Caco-2 (cell line): ENCODE measurements at regions not wholly inside any gene's neighbourhood (a gene's known extent, or its start where the extent isn't known, plus 50 kb on each side); places are given as distances from the start of the nearest gene placed in this dataset.

ENCODE experiments used
- BruUV-seq: library from RNA; stranded (reverse); fragments of 400-500 nt; replicated peaks from 2 replicates; lab custom pipeline; 2021; lab: Mats Ljungman, UMichigan
- CTCF ChIA-PET: fragments of 300-600 bp; sonication (Branson Sonifier 250); formaldehyde crosslinking; loops from one replicate; lab custom pipeline; 2022; ENCODE audit warnings: antibody characterized with exemption; lab: Charles Lee
- POLR2A ChIA-PET: fragments of 300-600 bp; sonication (Branson Sonifier 250); formaldehyde crosslinking; loops from one replicate; lab custom pipeline; 2022; ENCODE audit warnings: antibody characterized with exemption; lab: Charles Lee
- DNase-seq, 2 experiments: peaks; one replicate each; pipeline versions ENCODE4 v3.0.0 to v3.0.0-alpha.2; 2020 to 2022
- H3K27me3 ChIP-seq: replicated peaks from 2 replicates; pipeline ENCODE4 v1.6.0; 2011; ENCODE audit warnings: low read length; ENCODE audit not compliant: control insufficient read depth, insufficient read depth
- H3K36me3 ChIP-seq: 2 replicates; pipeline ENCODE4 v1.5.1; 2011; ENCODE audit warnings: low read length; ENCODE audit not compliant: control insufficient read depth, insufficient read depth
- H3K4me1 ChIP-seq: fragments of 250-450 bp; sonication (Bioruptor Pico); 2 replicates; pipeline ENCODE4 v1.5.1; 2020; ENCODE audit warnings: mild to moderate bottlenecking
- H3K4me3 ChIP-seq: 2 replicates; pipeline ENCODE4 v1.5.1; 2011; ENCODE audit warnings: low read depth, mild to moderate bottlenecking, control low read depth, low read length
- H3K9me3 ChIP-seq: fragments of 250-450 bp; sonication (Bioruptor Pico); 2 replicates; pipeline ENCODE4 v1.5.1; 2020; ENCODE audit warnings: mild to moderate bottlenecking, moderate library complexity
- H3K27ac Mint-ChIP-seq: one replicate; pipeline ENCODE4 v1.8.0; 2022; ENCODE audit warnings: mixed read lengths; ENCODE audit not compliant: unreplicated experiment
- H3K27me3 Mint-ChIP-seq: one replicate; pipeline ENCODE4 v1.8.0; 2022; ENCODE audit warnings: mixed read lengths; ENCODE audit not compliant: insufficient read depth, unreplicated experiment
- H3K36me3 Mint-ChIP-seq: one replicate; pipeline ENCODE4 v1.8.0; 2022; ENCODE audit warnings: mild to moderate bottlenecking, mixed read lengths; ENCODE audit not compliant: insufficient read depth, unreplicated experiment
- H3K4me1 Mint-ChIP-seq: one replicate; pipeline ENCODE4 v1.8.0; 2022; ENCODE audit warnings: low read depth, mixed read lengths; ENCODE audit not compliant: unreplicated experiment
- H3K4me3 Mint-ChIP-seq: one replicate; pipeline ENCODE4 v1.8.0; 2022; ENCODE audit warnings: mild to moderate bottlenecking, moderate library complexity, mixed read lengths; ENCODE audit not compliant: unreplicated experiment
- H3K9me3 Mint-ChIP-seq: one replicate; pipeline ENCODE4 v1.8.0; 2022; ENCODE audit warnings: mixed read lengths; ENCODE audit not compliant: unreplicated experiment
- CTCF ChIP-seq, 2 experiments: fragments of 200-600 bp in 1 of 2; IDR thresholded peaks; 1 replicate in 1 of 2; 2 replicates in 1 of 2; pipeline versions ENCODE4 v1.5.1 to v1.8.0; 2011 to 2022; ENCODE audit warnings: antibody characterized with exemption in 1 of 2, control low read depth in 1 of 2, inconsistent platforms in 1 of 2, low read depth in 1 of 2, low read length in 1 of 2, mild to moderate bottlenecking in 1 of 2, moderate library complexity in 1 of 2; ENCODE audit not compliant: insufficient read depth in 1 of 2, severe bottlenecking in 1 of 2, unreplicated experiment in 1 of 2
- intact Hi-C: fragments of 100-400 bp; cut with micrococcal nuclease; formaldehyde crosslinking; loops from one replicate; pipeline ENCODE4 v1.10.0; 2022; ENCODE audit not compliant: unreplicated experiment

DNA sequence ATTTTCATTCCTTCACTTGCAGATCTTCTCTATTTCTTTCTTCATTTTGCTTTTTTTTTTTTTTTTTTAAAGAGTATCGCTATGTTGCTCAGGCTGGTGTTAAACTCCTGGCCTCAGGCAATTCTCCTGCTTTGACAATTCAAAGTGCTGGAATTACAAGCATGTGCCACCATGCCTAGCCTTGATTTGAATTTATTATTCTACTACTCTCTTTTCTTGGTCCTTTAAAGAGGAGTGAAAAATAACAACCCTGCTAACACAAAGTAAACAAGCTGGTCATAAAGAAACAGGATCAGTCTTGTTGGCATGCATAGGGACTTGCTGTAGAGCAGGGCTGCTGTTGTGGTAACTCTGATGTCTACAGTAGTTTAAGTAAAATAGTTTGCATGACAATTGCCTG is 1615.3 kb upstream of the ZEB2 start:
- peaks cover 10% of the 10 kb centered on the region for H3K9me3 Mint-ChIP-seq
- H3K4me3 ChIP-seq = no peak overlapping the region
- no peak overlapping the region for H3K4me3 Mint-ChIP-seq
- H3K36me3 ChIP-seq = no peaks in the 10 kb centered on the region
- no TSS peak for BruUV-seq
- no peak overlapping the region for H3K27ac Mint-ChIP-seq
- no peak for TF ChIP-seq CTCF (IDR thresholded peaks at IDR 0.05; ENCODE audit: insufficient read depth in 1 of 2, low read depth in 1 of 2, low read length in 1 of 2, severe bottlenecking in 1 of 2, unreplicated experiment in 1 of 2)
- H3K9me3 ChIP-seq = no peaks in the 10 kb centered on the region
- H3K4me1 Mint-ChIP-seq = no peaks in the 10 kb centered on the region
- H3K27me3 Mint-ChIP-seq = no peaks in the 10 kb centered on the region
- intact Hi-C loops = no loop called here
- ChIA-PET CTCF (no interaction called here), POLR2A (interaction anchor here (0.5 kb wide), 1 partner anchor 171 kb away, joined by 3 read pairs; no protein-coding TSS in a partner anchor)
- no peak for DNase-seq
- no peaks in the 10 kb centered on the region for H3K36me3 Mint-ChIP-seq
- no peaks in the 10 kb centered on the region for H3K4me1 ChIP-seq
- no peaks in the 10 kb centered on the region for H3K27me3 ChIP-seq

- no peak for DNase-seq
- H3K9me3 Mint-ChIP-seq = peaks cover 10% of the 10 kb centered on the region
- no peaks in the 10 kb centered on the region for H3K27me3 ChIP-seq
- no peaks in the 10 kb centered on the region for H3K4me1 ChIP-seq
- no TSS peak for BruUV-seq
- TF ChIP-seq CTCF (IDR thresholded peaks at IDR 0.05; ENCODE audit: insufficient read depth in 1 of 2, low read depth in 1 of 2, low read length in 1 of 2, severe bottlenecking in 1 of 2, unreplicated experiment in 1 of 2) = no peak
- H3K4me1 Mint-ChIP-seq = no peaks in the 10 kb centered on the region
- no peaks in the 10 kb centered on the region for H3K9me3 ChIP-seq
- POLR2A ChIA-PET = no interaction called here
- no peaks in the 10 kb centered on the region for H3K36me3 Mint-ChIP-seq
- H3K4me3 ChIP-seq = no peak overlapping the region
- H3K27me3 Mint-ChIP-seq = no peaks in the 10 kb centered on the region
- no peak overlapping the region for H3K4me3 Mint-ChIP-seq
- H3K36me3 ChIP-seq = no peaks in the 10 kb centered on the region
- H3K27ac Mint-ChIP-seq = no peak overlapping the region
- CTCF ChIA-PET = no interaction called here
- intact Hi-C loops = loop anchor here (5.0 kb wide), 1 partner anchor 39 kb away; no protein-coding TSS in a partner anchor
Observed at GRCh38 chr2:146131785-146132184, 1611.9 kb upstream of the ZEB2 start.

DNA sequence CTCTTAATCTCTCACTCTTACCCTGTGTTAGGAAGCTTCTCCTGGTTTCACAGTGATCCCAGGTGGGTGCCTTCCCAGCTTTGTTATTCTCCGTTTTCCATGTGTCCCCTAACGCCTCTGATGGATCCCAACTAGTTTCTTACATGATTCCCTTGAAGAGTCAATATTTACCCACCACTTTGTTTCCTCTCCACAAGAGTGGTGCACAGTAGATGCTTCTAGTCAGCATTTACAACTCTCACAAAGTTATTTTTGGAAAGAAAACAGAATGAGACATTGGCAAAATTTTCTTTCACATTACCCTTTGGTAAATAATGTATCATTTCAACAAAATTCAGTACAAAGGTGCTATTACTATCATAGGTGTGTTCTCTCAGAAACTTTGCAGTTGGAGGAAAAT is 1611.1 kb upstream of the ZEB2 start:
- no peaks in the 10 kb centered on the region for H3K36me3 ChIP-seq
- no TSS peak for BruUV-seq
- no peak for DNase-seq
- no peaks in the 10 kb centered on the region for H3K27me3 ChIP-seq
- no peaks in the 10 kb centered on the region for H3K4me1 ChIP-seq
- H3K27me3 Mint-ChIP-seq = no peaks in the 10 kb centered on the region
- POLR2A ChIA-PET = no interaction called here
- no peaks in the 10 kb centered on the region for H3K4me1 Mint-ChIP-seq
- H3K4me3 Mint-ChIP-seq = no peak overlapping the region
- H3K36me3 Mint-ChIP-seq = no peaks in the 10 kb centered on the region
- TF ChIP-seq CTCF (IDR thresholded peaks at IDR 0.05; ENCODE audit: insufficient read depth in 1 of 2, low read depth in 1 of 2, low read length in 1 of 2, severe bottlenecking in 1 of 2, unreplicated experiment in 1 of 2) = no peak
- no peaks in the 10 kb centered on the region for H3K9me3 ChIP-seq
- H3K4me3 ChIP-seq = no peak overlapping the region
- no peak overlapping the region for H3K27ac Mint-ChIP-seq
- H3K9me3 Mint-ChIP-seq = peaks cover 10% of the 10 kb centered on the region
- CTCF ChIA-PET = no interaction called here
- intact Hi-C loops = loop anchor here (5.0 kb wide), 1 partner anchor 39 kb away; no protein-coding TSS in a partner anchor
